ENCODE measurements at regions not wholly inside any gene's neighbourhood (a gene's known extent, or its start where the extent isn't known, plus 50 kb on each side); places are given as distances from the start of the nearest gene placed in this dataset.
"Not testable (repeated sequence)": the region's sequence is repeated elsewhere in the genome, so short reads cannot be mapped to it uniquely, and the experiment has no call there.

GRCh38 chr17:71874773-71875172 is 246.0 kb upstream of the SOX9 start:
- H3K9me3 ChIP-seq (ENCODE audit: control insufficient read depth, low read length); DNase-seq; H3K4me1 ChIP-seq (ENCODE audit: control insufficient read depth, insufficient read depth, low read length); H3K4me3 ChIP-seq (ENCODE audit: low read length); H3K27ac ChIP-seq (ENCODE audit: low read length); ATAC-seq; H3K27me3 ChIP-seq (ENCODE audit: control insufficient read depth, insufficient read depth): not testable (repeated sequence)
- intact Hi-C loops (cut with DNase I), result loop anchor here in 1 of 4 donors (10.0 kb wide), 1 partner anchor 80 kb away; no protein-coding TSS in a partner anchor
- WGBS, result 69% methylated on average over 2 of the region's 2 CpGs

DNA sequence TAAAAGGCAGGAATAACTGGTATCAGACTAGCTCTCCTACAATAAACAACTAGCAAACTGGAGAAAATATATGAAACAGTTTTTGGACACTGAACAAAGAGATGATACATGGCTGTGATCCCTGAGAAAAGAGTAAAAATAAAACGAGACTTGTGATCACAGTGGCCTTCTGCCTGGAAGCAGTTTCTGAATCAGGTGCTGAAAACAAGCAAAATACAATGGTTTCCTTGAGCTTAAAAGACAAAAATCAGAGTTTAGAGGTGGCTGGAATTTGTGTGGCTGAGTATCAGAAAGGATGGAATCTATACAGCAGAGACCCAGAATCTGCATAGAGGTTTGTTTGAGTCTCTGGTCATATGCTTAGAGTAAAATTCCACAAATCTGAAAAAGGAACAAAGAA is 242.5 kb upstream of the SOX9 start:
- Histone ChIP-seq H3K27ac (ENCODE audit: low read length) (no peak overlapping the region), H3K9me3 (ENCODE audit: control insufficient read depth, low read length) (no peaks in the 10 kb centered on the region), H3K4me1 (ENCODE audit: control insufficient read depth, insufficient read depth, low read length) (no peaks in the 10 kb centered on the region), H3K4me3 (ENCODE audit: low read length) (no peak overlapping the region), H3K27me3 (ENCODE audit: control insufficient read depth, insufficient read depth) (no peaks in the 10 kb centered on the region)
- intact Hi-C loops (cut with DNase I), result loop anchor here in 1 of 4 donors (10.0 kb wide), 1 partner anchor 83 kb away; no protein-coding TSS in a partner anchor
- ATAC-seq, result no peak
- 38% methylated on average over 1 of the region's 1 CpG for WGBS
- no peak for DNase-seq

DNA sequence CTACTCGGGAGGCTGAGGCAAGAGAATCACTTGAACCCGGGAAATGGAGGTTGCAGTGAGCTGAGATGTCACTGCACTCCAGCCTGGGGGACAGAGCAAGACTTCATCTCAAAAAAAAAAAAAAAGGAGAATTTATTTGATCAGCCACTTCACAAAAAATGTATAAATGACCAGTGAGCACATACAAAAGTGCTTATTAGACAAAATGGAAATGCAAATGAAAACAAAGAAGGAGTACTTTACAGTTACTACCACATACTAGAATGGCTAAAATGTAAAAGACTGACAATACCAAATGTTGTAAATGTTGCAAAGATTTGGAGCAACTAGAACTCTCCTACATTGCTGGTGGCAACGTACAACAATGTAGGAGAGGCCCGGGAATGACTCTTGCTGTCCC is 241.8 kb upstream of the SOX9 start:
- H3K4me1 ChIP-seq (ENCODE audit: control insufficient read depth, insufficient read depth, low read length), result no peaks in the 10 kb centered on the region
- intact Hi-C loops (cut with DNase I), result loop anchor here in 1 of 4 donors (10.0 kb wide), 1 partner anchor 84 kb away; no protein-coding TSS in a partner anchor
- no peak overlapping the region for H3K27ac ChIP-seq (ENCODE audit: low read length)
- no peak overlapping the region for H3K4me3 ChIP-seq (ENCODE audit: low read length)
- 83% methylated on average over 4 of the region's 4 CpGs for WGBS
- DNase-seq, result no peak
- no peaks in the 10 kb centered on the region for H3K27me3 ChIP-seq (ENCODE audit: control insufficient read depth, insufficient read depth)
- ATAC-seq, result no peak
- no peaks in the 10 kb centered on the region for H3K9me3 ChIP-seq (ENCODE audit: control insufficient read depth, low read length)

DNA sequence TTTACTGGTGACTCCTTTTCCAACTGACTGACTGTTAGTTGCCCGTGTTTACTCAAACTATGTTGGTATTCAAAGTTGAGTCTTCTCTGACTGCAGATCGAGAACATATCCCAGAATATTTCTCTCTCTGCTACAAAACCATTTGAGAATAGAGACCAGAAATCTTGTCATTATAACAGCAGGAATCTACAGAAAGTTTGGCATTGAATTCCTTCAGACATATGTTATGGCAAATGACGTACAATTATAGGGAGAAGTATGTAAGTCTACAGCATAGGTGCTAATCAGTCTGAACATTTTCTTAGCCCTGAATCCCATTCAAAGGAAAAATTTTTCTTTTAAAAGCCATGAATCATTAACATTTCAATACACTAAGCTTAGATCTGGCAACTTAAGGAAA is 239.8 kb upstream of the SOX9 start:
- ATAC-seq (no peak), DNase-seq (no peak)
- 55% methylated on average over 3 of the region's 3 CpGs for WGBS
- intact Hi-C loops (cut with DNase I), result no loop called here
- Histone ChIP-seq H3K9me3 (ENCODE audit: control insufficient read depth, low read length) (no peaks in the 10 kb centered on the region), H3K27ac (ENCODE audit: low read length) (no peak overlapping the region), H3K4me1 (ENCODE audit: control insufficient read depth, insufficient read depth, low read length) (no peaks in the 10 kb centered on the region), H3K27me3 (ENCODE audit: control insufficient read depth, insufficient read depth) (no peaks in the 10 kb centered on the region), H3K4me3 (ENCODE audit: low read length) (no peak overlapping the region)

- Histone ChIP-seq H3K4me3 (ENCODE audit: low read length) (no peak overlapping the region), H3K27me3 (ENCODE audit: control insufficient read depth, insufficient read depth) (no peaks in the 10 kb centered on the region), H3K9me3 (ENCODE audit: control insufficient read depth, low read length) (no peaks in the 10 kb centered on the region), H3K4me1 (ENCODE audit: control insufficient read depth, insufficient read depth, low read length) (no peaks in the 10 kb centered on the region), H3K27ac (ENCODE audit: low read length) (no peak overlapping the region)
- WGBS, result 81% methylated on average over 2 of the region's 2 CpGs
- intact Hi-C loops (cut with DNase I), result no loop called here
- ATAC-seq (no peak), DNase-seq (no peak)
Measured at GRCh38 chr17:71881581-71881980, 239.2 kb upstream of the SOX9 start.

- Histone ChIP-seq H3K27ac (ENCODE audit: low read length) (no peak overlapping the region), H3K27me3 (ENCODE audit: control insufficient read depth, insufficient read depth) (no peaks in the 10 kb centered on the region), H3K9me3 (ENCODE audit: control insufficient read depth, low read length) (no peaks in the 10 kb centered on the region), H3K4me1 (ENCODE audit: control insufficient read depth, insufficient read depth, low read length) (no peaks in the 10 kb centered on the region), H3K4me3 (ENCODE audit: low read length) (no peak overlapping the region)
- DNase-seq (no peak), ATAC-seq (no peak)
- WGBS, result 70% methylated on average over 2 of the region's 2 CpGs
- intact Hi-C loops (cut with DNase I), result no loop called here
Measured at GRCh38 chr17:71883258-71883657, 237.6 kb upstream of the SOX9 start.

GRCh38 chr17:71883845-71884244 is 237.0 kb upstream of the SOX9 start:
- H3K4me3 ChIP-seq (ENCODE audit: low read length), result no peak overlapping the region
- no peak overlapping the region for H3K27ac ChIP-seq (ENCODE audit: low read length)
- no peak for DNase-seq
- H3K4me1 ChIP-seq (ENCODE audit: control insufficient read depth, insufficient read depth, low read length), result no peaks in the 10 kb centered on the region
- intact Hi-C loops (cut with DNase I), result no loop called here
- no peak for ATAC-seq
- WGBS, result 75% methylated on average over 3 of the region's 3 CpGs
- H3K9me3 ChIP-seq (ENCODE audit: control insufficient read depth, low read length), result no peaks in the 10 kb centered on the region
- no peaks in the 10 kb centered on the region for H3K27me3 ChIP-seq (ENCODE audit: control insufficient read depth, insufficient read depth)

- no peak for DNase-seq
- Histone ChIP-seq H3K4me3 (ENCODE audit: low read length) (no peak overlapping the region), H3K27ac (ENCODE audit: low read length) (no peak overlapping the region), H3K9me3 (ENCODE audit: control insufficient read depth, low read length) (no peaks in the 10 kb centered on the region), H3K27me3 (ENCODE audit: control insufficient read depth, insufficient read depth) (no peaks in the 10 kb centered on the region), H3K4me1 (ENCODE audit: control insufficient read depth, insufficient read depth, low read length) (no peaks in the 10 kb centered on the region)
- intact Hi-C loops (cut with DNase I), result no loop called here
- no peak for ATAC-seq
Measured at GRCh38 chr17:71885662-71886061, 235.2 kb upstream of the SOX9 start.

DNA sequence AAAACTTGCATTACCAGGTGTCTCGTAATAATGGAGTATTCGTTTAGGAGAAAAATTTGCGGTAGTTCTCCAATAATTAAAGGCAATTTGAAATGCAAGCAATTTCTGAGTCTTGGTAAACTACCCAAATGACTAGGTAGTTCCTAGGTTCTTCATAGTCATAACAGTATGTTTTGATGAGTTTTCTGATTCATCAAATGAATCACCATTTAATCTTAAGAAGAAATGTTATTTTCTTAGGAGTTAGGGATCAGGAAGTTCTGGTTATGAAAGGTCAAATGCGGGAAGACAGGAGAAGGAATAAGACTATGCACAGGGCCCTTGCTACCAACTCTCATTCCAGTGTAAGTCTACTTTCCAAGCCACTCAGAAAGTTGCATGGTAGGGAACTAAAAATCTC is 221.5 kb upstream of the SOX9 start:
- Histone ChIP-seq H3K27me3 (ENCODE audit: control insufficient read depth, insufficient read depth) (no peaks in the 10 kb centered on the region), H3K4me1 (ENCODE audit: control insufficient read depth, insufficient read depth, low read length) (no peaks in the 10 kb centered on the region), H3K4me3 (ENCODE audit: low read length) (no peak overlapping the region), H3K27ac (ENCODE audit: low read length) (no peak overlapping the region), H3K9me3 (ENCODE audit: control insufficient read depth, low read length) (no peaks in the 10 kb centered on the region)
- WGBS, result 92% methylated on average over 4 of the region's 4 CpGs
- ATAC-seq (no peak), DNase-seq (no peak)
- intact Hi-C loops (cut with DNase I), result no loop called here

DNA sequence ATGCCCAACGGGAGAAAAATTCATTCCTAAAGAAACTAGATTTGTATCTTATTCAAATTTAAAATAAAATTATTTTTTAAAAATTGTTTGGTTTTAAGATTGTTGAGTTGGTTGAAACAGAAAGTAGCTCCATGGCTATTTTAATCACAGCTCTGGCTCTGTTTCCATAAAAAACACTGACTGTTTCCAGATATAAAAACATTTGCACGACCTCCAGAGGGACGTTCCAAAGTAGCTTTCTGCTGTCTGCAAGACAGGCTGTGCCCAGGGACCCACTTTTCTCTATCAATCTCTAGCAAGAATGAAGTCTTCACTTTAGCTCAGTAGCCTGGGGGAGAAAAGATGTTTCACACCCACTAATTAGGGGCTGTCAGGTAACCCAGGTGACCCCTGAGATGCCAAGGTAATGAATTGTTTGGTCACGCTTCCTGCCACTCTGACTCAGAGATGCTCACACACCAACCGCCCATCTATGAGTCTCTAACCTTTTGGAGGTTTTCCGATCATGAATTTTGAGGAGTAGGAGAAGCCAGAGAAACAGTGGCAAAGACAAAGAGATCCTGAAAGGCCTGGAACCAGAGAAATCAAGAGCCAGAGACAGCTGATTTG is 220.1 kb upstream of the SOX9 start:
- no peak for DNase-seq
- ATAC-seq, result no peak
- intact Hi-C loops (cut with DNase I), result no loop called here
- Histone ChIP-seq H3K27me3 (ENCODE audit: control insufficient read depth, insufficient read depth) (no peaks in the 10 kb centered on the region), H3K9me3 (ENCODE audit: control insufficient read depth, low read length) (no peaks in the 10 kb centered on the region), H3K4me1 (ENCODE audit: control insufficient read depth, insufficient read depth, low read length) (no peaks in the 10 kb centered on the region), H3K4me3 (ENCODE audit: low read length) (no peak overlapping the region), H3K27ac (ENCODE audit: low read length) (no peak overlapping the region)
- 57% methylated on average over 6 of the region's 6 CpGs for WGBS

DNA sequence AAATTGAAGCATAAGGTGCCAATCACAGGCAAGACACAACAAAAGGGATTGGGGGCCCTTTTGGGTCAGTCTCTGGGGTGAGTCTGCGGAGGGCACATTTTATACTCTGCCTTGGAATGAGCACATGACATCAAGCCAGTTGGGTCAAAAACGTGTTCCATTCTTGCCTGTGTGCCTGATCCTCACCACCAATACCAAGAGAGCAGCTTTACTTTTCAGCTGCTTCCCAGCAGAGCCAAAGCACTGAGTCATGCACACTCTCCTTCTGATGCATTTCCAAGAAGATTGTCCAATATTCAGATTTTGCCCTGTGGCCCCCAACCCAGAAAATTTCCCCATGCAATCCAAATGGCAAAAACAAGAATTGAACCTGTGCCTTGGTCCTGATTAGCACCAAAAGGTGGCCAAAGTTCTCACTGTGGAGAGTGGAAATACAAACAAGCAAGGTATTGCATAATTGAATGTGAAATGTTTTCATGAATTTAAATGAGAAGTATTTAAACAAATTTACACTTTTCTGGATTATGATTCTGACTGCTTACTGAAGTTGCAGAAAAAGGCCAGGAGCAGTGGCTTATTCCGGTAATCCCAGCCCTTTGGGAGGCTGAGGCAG is 217.8 kb upstream of the SOX9 start:
- 61% methylated on average over 3 of the region's 3 CpGs for WGBS
- Histone ChIP-seq H3K4me3 (ENCODE audit: low read length) (no peak overlapping the region), H3K27me3 (ENCODE audit: control insufficient read depth, insufficient read depth) (no peaks in the 10 kb centered on the region), H3K9me3 (ENCODE audit: control insufficient read depth, low read length) (no peaks in the 10 kb centered on the region), H3K27ac (ENCODE audit: low read length) (no peak overlapping the region), H3K4me1 (ENCODE audit: control insufficient read depth, insufficient read depth, low read length) (no peaks in the 10 kb centered on the region)
- intact Hi-C loops (cut with DNase I), result no loop called here
- DNase-seq (no peak), ATAC-seq (no peak)
